ENCODE measurements at regions not wholly inside any gene's neighbourhood (a gene's known extent, or its start where the extent isn't known, plus 50 kb on each side); places are given as distances from the start of the nearest gene placed in this dataset.

GRCh38 chr13:33963134-33963533 lies 145.2 kb downstream of the RFC3 start:
- H3K4me3 ChIP-seq (ENCODE audit: low read depth, low read length) = no peak overlapping the region
- TF ChIP-seq CTCF (IDR thresholded peaks at IDR 0.05; ENCODE audit: low read depth, low read length) (no peak), POLR2A (IDR thresholded peaks at IDR 0.05; ENCODE audit: extremely low read depth, insufficient read length) (no peak), MYC (IDR thresholded peaks at IDR 0.05; ENCODE audit: low read depth, low read length) (no peak)
- TF ChIP-seq, protein P1, sequence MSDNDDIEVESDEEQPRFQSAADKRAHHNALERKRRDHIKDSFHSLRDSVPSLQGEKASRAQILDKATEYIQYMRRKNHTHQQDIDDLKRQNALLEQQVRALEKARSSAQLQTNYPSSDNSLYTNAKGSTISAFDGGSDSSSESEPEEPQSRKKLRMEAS (IDR thresholded peaks at IDR 0.05; ENCODE audit: low read depth, low read length) = no peak

GRCh38 chr13:33963895-33964294 lies 145.9 kb downstream of the RFC3 start:
- TF ChIP-seq CTCF (IDR thresholded peaks at IDR 0.05; ENCODE audit: low read depth, low read length) (no peak), POLR2A (IDR thresholded peaks at IDR 0.05; ENCODE audit: extremely low read depth, insufficient read length) (no peak), MYC (IDR thresholded peaks at IDR 0.05; ENCODE audit: low read depth, low read length) (no peak)
- TF ChIP-seq, protein P1 (IDR thresholded peaks at IDR 0.05; ENCODE audit: low read depth, low read length) = no peak
- H3K4me3 ChIP-seq (ENCODE audit: low read depth, low read length) = no peak overlapping the region
- DNase-seq (ENCODE audit: low read depth) = no peak

More at GRCh38 chr13:33963134-33963533, 145.2 kb downstream of the RFC3 start:
- DNase-seq (ENCODE audit: low read depth) = no peak

- H3K4me3 ChIP-seq (ENCODE audit: low read depth, low read length) = no peak overlapping the region
- TF ChIP-seq MYC (IDR thresholded peaks at IDR 0.05; ENCODE audit: low read depth, low read length) = no peak
- TF ChIP-seq, protein P1 (IDR thresholded peaks at IDR 0.05; ENCODE audit: low read depth, low read length) = no peak
- TF ChIP-seq POLR2A (IDR thresholded peaks at IDR 0.05; ENCODE audit: extremely low read depth, insufficient read length) = no peak
- TF ChIP-seq CTCF (IDR thresholded peaks at IDR 0.05; ENCODE audit: low read depth, low read length) = no peak
- no peak for DNase-seq (ENCODE audit: low read depth)
These were observed 150.9 kb downstream of the RFC3 start for GRCh38 chr13:33968520-33969507.

DNA sequence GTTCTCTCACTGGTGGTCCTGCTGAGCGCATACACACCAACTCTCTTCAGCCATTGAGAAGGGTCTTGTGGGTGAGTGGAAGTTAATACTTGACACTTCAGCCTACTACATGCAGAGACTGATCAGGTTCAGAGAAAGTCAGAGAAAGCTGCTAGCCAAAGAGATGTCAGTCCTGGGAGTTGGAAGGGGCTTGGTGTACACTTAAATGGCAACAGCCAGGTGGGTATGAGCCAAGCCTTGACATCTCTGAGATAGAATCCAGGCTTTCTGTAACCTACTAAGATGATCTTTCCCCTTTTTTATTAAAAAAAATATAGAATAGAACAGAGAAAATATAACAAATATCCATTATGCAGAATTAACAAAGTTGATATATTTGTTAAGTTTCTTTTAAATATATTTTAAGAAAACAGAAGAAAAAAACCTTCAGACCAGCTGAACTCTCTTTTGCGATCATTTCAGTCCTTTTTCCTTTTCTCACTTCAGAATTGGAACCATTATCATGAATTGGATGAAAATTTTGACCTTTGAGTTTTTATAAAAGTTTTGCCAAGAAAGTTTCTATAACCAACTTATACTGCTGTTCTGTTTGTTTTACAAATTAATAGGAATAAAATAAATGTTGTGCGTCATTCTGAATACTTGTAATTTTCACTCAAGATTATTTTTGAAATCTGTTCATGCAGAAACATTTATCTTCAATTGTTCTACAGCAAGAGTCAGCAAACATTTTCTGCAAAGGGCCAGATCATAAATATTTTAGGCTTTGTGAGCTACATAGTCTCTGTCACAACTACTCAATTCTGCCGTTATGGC lies 153.0 kb downstream of the RFC3 start:
- H3K4me3 ChIP-seq (ENCODE audit: low read depth, low read length) = no peak overlapping the region
- TF ChIP-seq, protein P1 (IDR thresholded peaks at IDR 0.05; ENCODE audit: low read depth, low read length) = no peak
- TF ChIP-seq CTCF (IDR thresholded peaks at IDR 0.05; ENCODE audit: low read depth, low read length) (no peak), POLR2A (IDR thresholded peaks at IDR 0.05; ENCODE audit: extremely low read depth, insufficient read length) (no peak), MYC (IDR thresholded peaks at IDR 0.05; ENCODE audit: low read depth, low read length) (no peak)
- DNase-seq (ENCODE audit: low read depth) = no peak

DNA sequence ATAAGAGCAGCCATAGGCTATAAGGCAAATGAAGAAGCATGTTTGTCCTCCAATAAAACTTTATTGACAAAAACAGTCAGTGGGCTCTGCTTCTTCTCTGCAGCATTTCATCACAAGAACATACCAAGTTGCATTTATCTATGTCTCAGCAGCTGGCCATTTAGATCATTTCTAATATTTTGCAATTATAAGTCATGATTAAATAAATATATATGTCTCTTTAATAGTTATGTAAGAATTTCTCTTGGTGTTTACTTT lies 153.5 kb downstream of the RFC3 start:
- DNase-seq (ENCODE audit: low read depth) = no peak
- no peak overlapping the region for H3K4me3 ChIP-seq (ENCODE audit: low read depth, low read length)
- TF ChIP-seq, protein P1 (IDR thresholded peaks at IDR 0.05; ENCODE audit: low read depth, low read length) = no peak
- TF ChIP-seq POLR2A (IDR thresholded peaks at IDR 0.05; ENCODE audit: extremely low read depth, insufficient read length) (no peak), CTCF (IDR thresholded peaks at IDR 0.05; ENCODE audit: low read depth, low read length) (no peak)
